HG03025 (cell line): ENCODE measurements at regions not wholly inside any gene's neighbourhood (a gene's known extent, or its start where the extent isn't known, plus 50 kb on each side); places are given as distances from the start of the nearest gene placed in this dataset.
A peak's percentile ranks its signal among the peaks of the same experiment; 100 is the strongest.
"Not testable (repeated sequence)": the region's sequence is repeated elsewhere in the genome, so short reads cannot be mapped to it uniquely, and the experiment has no call there.

Source experiments
- ATAC-seq: cut with Tn5 transposase; IDR thresholded peaks from one replicate; pipeline ENCODE4 v1.9.1; 2021; ENCODE audit warnings: mild to moderate bottlenecking, moderate library complexity; ENCODE audit not compliant: unreplicated experiment, low FRiP score

DNA sequence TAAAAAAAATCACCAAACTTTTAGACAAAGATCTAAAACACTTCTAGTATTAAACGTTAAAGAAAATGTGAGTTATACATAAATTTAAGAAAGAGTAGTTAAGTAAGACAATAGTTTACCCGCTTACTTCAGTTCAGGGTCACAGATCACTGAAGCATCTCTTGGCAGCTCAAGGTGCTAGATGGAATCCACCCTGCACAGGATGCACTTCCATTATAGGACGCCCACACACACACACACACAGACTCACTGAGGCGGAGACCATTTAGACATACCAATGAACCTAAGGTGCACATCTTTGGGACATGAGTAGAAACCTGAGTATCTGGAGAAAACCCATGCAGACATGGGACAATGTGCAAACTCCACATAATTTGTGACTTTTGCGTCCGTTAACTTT lies 630.6 kb upstream of the ZNF804A start:
- ATAC-seq: no peak

DNA sequence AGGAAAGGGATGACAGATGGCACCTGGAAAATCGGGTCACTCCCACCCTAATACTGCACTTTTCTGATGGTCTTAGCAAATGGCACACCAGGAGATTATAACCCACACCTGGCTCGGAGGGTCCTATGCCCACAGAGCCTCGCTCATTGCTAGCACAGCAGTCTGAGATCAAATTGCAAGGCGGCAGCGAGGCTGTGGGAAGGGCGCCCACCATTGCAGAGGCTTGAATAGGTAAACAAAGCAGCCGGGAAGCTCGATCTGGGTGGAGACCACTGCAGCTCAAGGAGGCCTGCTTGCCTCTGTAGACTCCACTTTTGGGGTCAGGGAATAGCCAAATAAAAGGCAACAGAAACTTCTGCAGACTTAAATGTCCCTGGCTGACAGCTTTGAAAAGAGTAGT lies 622.7 kb upstream of the ZNF804A start:
- ATAC-seq: not testable (repeated sequence)

DNA sequence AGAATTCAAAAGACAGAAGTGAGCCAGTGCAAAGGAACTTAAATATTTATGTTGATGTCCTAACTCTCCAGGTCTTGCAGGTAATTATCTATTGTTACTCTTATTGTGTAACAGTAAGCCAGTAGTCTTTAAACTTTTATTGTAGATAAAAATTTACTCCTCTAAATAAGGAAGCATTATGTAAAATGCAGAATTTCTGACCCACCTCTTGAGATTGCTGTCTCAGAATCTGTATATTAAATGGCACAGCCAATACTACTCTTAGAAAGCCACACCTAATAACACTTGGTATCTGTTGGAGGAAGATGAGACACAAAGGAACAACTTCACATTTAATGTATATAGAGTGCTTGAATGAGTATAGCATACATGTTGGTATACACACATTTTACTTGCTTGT lies 613.5 kb upstream of the ZNF804A start:
- no peak for ATAC-seq

DNA sequence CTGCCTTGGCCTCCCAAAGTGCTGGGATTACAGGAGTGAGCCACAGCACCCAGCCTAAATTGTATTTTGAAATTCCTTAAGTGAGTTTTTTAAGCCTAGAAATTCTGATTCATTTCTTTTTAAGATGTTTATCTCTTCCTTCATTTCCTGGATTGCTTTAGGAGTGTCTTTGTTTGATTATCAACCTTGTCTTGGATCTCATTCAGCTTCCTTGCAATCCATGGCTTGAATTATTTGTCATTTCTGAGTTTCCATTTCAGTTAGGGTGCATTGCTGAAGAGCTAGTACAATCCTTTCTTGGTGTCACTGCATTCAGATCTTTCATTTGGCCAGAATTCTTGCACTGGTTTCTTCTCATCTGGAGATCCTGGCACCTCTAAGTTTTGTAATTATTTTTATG lies 606.4 kb upstream of the ZNF804A start:
- no peak for ATAC-seq

DNA sequence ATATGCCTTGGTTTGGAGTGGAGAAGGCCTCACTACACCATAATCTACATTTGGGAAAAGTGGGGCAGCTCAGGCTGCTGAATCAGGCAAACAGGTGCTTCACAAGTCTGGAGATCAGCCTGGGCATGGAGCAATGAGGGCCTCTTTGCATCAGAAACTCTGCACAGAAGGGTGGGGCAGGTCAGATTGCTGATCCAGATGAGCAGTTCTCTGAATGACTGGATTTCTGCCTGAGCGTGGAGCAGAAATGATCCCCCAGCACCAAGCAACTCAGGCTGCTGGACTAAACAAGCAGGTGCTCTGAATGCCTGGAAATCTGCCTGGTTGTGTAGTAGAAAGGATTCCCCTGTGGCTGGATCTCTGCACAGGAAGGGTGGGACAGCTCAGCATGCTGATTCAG lies 605.3 kb upstream of the ZNF804A start:
- peak; percentile 61 for ATAC-seq

DNA sequence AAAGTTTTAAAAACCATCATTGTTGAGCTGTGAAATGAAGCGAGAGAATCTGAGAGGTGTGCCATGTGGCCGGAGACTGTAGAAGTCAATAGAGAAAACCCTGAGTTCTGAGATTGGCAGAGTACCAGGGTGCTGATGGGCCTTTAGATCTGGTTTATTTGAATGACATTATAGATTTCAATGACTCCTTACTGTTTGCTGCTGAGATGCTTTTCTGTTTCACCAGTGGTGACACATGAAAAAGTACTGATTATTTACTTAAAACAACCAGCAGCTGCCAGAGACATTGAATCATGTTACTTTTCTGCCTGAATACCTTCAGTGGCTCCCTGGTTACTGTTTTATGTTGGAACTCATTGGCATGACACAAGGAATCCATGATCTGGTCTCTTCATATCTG lies 602.7 kb upstream of the ZNF804A start:
- ATAC-seq: no peak

DNA sequence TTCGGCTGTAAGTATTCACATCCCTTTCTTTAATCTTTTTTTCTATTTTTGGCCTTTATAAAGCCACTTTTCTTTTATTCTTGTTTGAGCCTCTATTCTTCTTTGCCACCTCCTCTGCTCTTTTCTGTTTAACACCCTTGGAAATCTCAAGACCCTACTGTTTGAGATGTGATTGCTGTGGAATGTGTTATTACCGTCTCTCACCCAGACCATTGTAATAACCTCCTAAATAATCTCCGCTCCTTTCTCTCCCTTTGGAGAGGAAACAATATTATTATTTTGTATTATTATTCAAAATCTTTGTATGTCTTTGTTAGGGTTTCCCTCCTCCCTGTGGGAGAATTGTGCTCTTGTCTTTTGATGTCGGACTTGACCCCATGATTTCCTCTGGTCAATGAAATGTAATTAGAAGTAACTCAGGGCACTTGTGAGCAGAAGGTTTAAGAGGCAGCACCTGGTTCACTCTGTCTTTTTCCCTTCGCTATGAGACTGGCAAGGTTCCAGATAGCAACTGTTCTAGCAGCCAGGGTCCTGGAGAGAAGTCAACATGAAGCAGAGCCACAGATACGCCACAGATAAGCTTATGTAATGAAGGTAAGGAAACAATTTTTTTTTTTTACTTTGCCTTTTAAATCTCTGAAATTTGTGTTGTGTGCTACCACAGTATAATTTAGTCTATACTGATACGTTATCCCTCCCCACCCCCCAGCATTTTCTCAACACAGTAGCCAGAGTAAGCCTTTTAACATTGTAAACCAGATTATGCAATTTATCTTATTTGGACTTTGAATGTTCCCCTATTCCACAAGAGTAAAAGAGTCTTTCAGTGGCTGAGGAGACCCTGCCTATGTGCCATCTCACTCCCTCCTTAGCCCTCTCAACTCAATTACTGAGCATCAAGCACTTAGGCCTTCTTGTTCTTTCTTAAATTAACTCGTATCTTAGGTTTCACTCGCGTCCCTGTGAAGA lies 601.2 kb upstream of the ZNF804A start:
- no peak for ATAC-seq

DNA sequence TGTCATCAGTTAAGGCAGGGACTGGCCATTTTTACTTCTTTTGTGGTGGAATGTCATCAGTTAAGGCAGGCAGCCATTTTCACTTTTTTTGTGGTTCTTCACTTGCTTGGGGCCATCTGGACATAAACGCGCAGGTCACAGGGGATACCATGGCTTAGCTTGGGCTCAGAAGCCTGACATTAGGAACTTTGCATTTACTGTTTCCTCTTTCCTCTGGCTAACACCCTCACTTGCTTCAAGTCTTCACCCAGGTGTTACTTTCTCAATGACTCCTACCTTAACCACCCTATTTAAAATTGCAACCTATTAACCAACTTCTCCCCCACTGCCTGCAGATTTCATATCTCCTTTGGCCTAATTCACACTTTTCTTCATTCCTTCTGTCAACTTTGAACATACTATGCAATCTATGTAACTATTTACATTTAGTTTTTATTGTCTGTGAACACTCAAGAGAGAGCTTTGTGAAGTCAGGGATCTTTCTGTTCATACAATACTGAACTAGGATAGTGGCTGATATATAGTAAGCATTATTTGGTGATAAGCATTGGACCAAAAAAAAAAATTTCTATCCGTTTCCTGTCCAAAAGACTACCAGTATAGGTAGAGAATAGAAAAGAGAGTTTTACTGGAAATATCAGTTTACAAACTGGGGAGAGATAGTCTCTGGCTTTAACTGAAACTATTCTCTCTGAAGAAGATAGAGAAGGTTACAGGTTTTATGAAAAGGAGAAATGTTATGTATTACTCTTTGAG lies 600.1 kb upstream of the ZNF804A start:
- peak; percentile 90 for ATAC-seq

DNA sequence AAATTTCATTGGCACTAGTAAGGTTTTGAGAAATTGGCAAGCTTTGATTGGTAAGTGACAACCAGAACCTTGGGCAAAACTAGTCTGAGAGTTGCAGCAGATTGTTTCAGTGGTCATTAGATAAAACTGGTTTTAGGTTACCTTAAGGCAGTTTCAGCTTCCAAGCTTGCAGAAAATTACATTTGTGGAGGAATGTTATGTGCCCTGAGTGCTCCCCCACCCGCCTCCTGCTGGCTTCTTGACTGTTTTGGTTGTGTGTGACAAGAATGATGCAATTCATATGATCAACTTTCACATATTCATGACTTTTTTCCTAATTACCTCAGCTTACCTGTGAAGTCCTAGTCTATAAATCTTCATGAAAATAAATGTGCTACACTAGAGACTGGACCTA lies 599.5 kb upstream of the ZNF804A start:
- ATAC-seq: peak; percentile 25

DNA sequence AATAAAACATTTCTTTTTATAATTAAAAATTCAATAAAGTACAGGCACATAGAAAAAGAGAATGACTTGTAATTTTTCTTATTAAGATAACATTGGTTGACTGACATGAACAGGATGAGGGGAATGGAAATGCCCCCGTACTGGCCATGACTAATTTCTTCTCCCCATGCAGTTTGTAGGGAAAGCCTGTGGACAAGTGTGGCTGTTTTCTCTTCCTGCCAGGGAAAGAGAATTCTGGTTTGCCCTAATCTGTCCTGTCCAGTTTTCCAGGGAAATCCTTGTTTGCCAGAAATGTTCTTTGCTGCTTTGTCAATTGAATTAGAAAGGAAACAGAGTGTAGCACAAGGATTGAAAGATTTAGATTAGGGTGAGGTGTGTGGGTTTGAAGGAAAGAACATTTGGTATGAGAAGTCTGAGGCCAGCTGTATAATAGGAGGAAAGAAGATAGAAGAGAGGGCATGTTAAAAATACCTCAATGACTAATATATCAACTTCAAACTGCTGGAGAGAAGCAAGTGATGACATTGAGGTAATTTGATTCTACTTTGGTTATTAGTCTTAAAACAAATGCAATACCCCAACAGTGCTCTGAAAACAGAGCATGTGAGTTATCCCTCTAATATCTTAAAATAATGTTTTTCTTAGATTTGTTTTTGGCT lies 593.9 kb upstream of the ZNF804A start:
- peak; percentile 76 for ATAC-seq

DNA sequence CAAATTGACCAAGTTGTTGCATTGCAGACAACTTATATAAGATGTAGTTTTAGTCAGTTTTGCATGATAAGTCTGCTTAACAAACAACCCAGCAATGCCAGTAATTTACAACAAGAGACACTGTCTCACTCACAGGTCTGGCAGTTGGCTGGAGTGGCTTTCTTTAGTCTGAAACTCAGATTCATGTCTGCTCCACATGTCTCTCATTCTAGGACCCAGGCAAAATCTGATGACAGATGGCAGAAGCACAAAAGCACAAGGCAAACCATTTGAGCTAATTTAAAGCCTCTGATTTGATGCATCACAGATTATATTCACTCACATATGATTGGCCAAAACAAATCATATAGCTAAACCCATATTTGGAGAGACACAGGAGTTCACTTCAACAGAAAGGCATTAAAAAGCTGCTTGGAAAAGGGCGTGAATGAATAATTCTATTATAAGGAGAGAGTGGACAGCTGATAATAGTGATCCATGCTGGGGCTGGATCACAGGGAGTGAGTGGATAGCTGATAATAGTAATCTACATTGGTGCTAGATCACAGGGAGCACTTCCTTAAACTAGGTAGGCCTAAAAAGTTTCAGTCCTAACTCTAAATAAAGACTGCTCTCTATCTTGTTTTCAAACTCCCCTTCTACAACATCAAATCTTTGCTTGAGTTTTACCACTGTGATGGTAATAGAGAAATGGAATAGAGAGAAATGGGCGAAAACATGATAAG lies 593.2 kb upstream of the ZNF804A start:
- peak; percentile 74 for ATAC-seq

DNA sequence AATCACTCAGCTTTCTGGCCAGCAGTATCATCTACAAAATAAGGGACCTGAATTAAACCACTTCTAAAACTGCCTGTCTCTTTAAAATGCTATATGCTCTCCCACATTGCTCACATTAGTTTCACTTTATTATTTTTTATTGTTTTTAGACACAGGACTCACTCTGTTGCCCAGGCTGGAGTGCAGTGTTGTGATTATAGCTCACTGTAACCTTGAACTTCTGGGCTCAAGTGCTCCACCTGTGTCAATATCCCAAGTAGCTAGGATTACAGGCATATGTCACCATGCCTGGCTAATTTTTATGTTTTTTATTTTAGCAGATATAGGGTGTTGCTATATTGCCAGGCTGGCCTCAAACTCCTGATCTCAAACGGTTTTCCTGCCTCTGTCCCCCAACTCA lies 591.3 kb upstream of the ZNF804A start:
- no peak for ATAC-seq

DNA sequence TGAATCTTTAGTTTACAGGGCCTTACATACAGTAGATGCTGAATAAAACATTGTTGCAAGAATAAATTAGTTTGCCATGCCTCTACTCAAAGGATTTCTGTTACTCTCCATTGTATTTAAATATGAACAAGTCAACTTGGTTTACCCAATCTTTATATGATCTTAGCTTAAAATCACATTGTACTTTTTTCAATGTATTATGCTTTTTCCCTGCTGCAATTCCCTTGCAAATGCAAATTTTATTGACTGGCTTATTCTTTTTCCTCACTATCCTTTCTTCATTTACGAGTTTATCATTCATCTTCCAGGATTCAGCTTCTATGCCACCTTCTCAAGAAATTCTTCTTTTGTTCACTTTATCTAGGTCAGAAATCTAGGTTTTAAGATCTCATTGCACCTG lies 571.4 kb upstream of the ZNF804A start:
- ATAC-seq: no peak

DNA sequence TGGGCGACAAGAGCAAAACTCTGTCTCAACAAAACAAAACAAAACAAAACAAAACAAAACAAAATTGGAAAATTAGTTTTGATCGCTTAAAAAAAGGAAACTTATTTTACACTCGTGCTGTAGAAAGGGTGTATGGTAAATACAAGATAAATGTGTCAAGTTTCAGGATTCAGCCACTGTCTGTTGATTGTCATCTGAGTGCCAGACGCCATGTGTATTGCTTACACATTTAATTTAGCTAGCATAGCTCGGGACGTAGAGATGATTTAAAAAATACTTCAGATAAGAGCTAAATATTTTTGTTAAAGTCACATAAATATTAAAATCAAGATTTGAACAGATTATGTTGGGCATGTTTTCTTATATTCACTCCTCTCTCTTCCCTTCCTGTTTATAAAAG lies 568.1 kb upstream of the ZNF804A start:
- ATAC-seq: no peak

DNA sequence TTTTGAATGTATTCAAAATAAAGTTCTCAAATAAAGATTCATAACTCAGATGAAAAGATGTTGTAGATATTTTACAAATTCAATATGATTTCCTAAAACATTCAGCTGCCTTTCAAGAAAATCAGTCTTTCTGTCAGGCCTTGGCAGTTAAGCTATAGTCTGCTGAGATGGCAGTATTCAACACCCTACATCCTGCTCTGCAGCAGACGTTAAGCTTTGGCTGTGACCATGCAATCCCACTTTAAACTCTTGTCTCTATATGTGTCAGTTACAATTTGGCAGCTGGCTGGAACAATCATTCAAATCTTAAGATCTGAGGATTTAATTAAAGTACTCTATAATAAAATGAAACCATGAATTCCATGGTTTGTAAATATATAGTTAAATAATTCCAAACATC lies 567.3 kb upstream of the ZNF804A start:
- ATAC-seq: no peak

DNA sequence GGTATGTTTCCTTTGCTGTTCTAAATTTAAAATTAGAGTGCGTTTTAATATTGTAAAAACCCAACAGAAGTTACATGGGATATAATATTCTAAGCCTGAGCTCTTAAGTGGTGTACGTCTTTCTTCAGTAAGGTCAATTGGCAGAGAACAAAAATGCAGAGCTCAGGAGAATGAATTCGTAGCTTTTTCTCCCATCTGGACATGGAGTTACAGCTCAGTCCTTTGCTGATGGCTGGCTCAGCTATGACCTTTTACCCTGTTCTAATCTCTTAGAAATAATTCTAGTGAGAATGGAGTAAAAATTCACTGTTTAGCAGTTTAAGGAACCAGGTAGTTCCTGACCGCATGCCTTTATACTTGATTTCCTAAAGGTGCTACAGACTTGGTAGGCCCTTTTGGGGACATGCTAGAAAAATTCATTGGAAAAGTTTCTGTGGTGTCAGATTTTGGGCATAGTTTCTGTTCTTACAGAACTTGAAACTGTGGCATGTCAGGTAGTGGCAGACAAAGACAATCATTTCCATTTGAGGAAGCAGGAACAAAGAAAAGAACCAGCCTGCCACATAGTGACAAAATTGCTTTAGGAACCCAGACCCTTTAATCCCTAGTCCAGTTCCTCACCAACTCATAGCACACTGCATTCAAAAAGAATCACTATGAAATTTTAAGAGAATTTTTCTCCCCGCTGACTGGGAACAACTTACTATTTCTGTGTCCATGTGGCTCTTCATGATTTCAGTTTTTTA lies 566.8 kb upstream of the ZNF804A start:
- peak; percentile 59 for ATAC-seq

DNA sequence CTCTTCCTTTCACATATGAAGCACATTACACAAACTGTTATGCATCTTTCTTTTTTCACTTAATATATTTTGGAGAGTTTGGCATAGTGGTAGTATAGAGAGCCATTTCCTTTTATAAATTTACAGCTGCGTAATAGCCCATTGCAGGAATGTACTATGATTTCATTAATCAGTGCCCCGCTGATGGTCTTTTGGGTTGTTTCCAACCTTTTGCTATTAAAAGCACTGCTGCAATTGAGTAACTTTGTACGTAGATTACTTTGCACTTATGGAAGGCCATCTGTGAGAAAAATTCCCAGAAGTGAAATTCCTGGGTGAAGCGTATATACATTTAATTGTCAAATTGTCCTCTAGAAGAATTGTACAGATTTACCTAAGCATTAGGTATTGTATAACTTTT lies 565.3 kb upstream of the ZNF804A start:
- no peak for ATAC-seq

DNA sequence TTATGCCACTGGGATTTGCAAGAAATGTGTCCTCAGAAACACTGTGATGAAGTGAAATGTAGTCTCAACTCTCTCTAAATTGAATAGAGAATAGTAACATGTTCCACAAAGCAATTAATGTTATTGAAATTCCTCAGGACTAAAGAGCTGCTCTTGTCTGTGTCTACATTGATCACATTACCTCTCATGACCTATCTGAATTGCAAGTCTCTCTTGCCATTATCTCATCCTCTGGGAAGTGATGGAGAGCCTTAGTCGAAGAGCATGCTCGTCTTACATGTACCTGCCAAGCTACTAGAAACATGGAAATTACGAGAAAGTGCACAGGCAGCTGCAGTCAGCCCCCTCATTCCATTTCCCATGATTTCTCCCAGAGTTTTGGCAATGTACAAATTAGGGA lies 561.1 kb upstream of the ZNF804A start:
- ATAC-seq: no peak

DNA sequence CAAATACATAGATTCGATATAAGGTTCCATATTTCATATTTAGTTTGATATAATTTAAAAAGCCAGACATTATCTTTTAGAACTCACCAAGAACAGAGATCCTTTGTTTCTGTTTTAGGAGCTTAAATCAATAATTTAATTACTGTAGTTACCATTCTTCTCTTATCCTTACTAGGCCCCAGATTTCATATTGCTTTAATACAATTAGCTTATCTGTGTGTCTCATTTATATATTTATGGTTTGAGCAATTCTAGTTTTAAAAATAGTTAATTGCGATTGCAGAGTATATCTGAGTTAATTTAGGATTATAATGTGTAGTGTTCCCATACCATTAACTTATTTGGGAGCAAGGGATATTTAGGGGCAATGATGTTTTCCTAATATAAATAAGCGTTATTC lies 558.8 kb upstream of the ZNF804A start:
- no peak for ATAC-seq

DNA sequence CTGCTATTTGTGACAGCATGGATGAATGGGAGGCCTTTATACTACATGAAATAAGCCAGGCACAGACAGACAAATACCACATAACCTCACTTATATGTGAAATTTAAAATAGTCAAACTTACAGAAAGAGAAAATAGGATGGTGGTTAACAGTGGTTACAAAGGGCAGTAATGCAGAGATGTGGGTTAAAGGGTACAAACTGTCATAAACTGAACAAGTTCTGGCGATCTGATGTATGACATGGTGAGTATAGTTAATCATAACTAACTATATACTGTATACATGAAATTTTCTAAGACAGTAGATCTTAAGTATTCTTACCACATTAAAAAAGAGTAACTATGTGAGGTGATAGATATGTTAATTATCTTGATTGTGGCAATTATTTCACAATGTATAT lies 558.1 kb upstream of the ZNF804A start:
- ATAC-seq: no peak
